Central memory CD4-positive, alpha-beta T cell (primary cell): ENCODE measurements at regions not wholly inside any gene's neighbourhood (a gene's known extent, or its start where the extent isn't known, plus 50 kb on each side); places are given as distances from the start of the nearest gene placed in this dataset.

Experiments used
- DNase-seq: peaks from one replicate; pipeline ENCODE4 v3.0.0; 2022

DNA sequence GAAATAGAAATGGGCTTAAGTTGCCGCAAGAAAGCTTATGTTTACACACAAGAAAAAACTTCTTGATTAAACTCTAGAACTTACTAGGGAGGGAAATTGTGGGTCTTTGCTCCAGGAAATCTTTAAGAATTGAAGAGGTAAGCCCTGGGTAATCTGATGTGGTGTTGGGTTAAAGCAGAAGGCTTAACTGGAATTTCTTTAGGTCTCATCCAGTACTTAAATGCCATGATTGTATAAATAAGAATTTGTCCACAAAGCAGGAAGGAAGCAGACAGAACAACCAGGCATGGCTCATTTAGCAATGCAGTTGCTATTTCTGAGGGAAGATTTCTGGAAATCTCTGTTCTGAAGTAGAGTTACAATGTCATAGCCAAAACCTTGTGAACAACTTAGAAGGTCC is 360.4 kb downstream of the KLF5 start:
- DNase-seq, result no peak

GRCh38 chr13:73417012-73417615 is 358.3 kb downstream of the KLF5 start:
- DNase-seq, result no peak

- DNase-seq, result no peak
Measured at GRCh38 chr13:73416093-73416492, 357.3 kb downstream of the KLF5 start.

DNA sequence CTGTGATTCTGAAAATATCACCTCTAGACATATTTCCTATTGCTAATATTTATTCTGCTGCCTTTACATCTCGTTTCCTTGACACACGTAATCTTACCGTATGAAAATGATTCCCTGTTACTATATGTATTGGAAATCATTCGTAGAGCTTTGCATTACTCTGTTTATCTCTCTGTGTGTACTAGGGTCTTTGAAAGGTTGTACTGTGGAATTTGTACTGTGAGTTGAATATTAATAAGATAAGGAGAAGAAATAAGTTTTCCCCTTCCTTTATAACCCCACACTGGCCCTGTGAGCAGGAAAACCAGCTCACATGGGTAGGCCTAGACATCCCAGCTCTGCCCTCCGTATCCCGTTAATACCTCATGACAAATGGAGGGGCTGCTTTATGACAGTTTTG is 354.9 kb downstream of the KLF5 start:
- no peak for DNase-seq

DNA sequence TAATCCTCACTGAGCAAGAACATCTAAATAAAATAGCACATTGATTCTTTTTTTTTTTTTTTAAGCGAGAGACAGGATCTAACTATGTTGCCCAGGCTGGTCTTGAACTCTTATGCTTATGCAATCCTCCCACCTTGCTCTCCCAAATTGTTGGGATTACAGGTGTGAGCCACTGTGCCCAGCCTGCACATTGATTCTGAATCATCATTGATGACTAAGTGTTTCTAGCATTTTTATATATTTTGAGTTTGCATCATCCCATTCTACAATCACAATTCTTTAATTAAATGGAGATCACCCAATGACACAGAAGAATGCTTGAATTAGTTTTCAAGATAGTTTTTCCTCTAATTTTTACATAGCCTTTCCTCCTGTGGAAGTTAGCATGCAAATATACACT is 354.1 kb downstream of the KLF5 start:
- DNase-seq, result no peak

DNA sequence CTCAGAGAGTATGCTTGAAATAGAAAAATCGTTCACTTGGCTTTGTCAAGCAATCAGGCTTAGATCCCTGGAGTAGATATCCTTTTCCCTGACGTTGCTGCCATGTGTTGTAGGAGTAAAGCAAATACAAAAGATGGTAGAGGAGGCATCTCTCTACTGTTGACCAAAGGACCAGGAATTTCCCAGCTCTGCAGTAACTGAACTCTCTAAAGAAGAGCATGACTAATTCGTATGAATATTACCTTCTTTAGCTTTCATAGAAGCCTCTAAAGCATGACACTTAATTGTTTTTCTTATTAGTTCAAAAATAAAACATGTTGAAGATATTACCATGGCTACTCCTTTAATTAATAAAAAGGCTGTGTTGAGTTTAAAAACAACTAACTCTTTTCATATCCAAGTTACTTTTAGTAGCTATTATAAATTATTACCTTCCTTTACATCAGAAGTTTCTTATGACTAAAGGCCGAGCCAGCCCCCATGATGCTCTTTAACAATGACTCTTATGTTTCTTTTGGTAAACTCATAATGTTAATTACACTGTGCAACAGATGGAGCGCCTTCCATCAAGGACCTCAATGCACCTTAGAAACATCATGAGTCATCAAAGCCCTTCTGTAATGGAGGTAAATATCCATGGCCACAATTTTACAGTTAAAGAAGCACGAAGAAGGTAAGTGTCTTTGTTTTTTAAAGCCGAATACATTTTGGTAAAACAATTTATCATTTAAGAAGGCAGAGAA is 352.4 kb downstream of the KLF5 start:
- no peak for DNase-seq

GRCh38 chr13:73406454-73406853 is 347.6 kb downstream of the KLF5 start:
- no peak for DNase-seq

GRCh38 chr13:73404581-73404980 is 345.8 kb downstream of the KLF5 start:
- no peak for DNase-seq

DNA sequence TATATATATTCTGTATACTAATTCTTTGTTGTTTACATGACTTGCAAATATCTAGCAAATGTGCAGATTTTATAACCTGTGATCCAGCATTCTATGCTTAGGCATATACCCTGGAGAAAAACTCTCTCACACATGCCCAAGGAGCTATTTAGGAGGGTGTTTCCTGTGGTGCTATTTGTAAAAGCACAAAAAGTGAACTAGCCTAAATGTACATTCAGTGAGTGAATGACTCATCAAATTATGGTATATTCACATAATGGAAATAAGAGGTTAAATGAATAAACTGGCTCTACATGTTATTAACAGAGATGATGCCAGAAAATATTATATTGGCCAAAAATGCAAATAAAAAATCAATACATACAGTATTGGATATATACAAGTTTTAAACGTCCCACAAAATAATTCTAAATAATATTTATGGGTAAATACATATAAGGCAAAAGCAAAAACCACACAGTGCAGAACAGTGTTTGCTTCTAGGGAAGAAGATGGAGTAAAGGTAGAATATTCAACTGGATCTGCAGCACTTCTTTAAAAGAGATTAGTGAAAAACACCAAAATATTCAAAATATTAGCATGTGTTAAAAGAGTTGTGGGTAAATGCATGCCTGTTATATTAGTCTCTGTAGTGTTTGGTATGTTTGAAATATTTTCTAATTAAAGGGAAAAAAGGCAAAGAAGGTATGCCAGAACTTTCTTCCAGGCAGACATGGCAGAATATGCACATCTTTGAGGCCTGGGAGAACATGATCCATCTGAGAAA is 344.7 kb downstream of the KLF5 start:
- no peak for DNase-seq

- no peak for DNase-seq
Measured at GRCh38 chr13:73401769-73402168, 343.0 kb downstream of the KLF5 start.

DNA sequence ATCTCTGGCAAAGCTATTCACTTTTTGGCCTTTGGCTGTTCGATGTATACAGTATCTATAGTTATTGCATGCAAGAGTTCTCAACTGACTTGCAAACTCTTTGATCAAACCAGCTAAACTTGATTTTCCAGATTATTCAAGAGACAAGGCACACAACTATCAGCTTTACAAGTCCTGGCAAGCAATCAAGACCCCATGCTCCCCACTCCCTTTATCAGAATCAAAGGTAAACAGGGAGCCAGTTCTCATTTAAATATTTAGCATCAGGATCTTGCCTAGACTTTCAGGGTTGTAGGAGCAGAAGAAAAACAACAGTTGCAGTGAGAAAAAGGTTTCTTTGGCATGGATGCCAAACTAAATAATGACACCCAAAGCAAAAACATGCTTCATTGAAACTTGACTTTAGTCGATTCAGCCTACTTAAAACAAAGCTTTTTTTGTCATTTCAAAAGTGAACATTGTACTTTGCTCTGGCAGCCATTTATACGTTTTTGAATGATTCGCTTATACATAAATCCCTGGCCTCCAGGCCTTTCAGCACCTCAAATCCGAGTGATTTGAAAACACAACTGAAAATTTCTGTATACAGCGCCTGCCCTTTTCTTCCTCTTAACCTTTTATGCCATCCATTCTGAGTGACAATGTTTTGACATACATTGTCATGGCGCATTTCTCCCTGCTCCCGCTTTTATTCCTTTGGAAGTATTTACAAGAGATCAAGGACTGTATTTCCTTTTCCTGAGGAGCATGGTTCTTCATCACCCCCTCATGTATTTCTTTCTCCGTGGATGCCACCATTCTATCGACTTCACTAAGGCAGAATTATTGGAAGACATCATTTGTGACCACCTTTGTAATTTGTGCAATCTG is 340.8 kb downstream of the KLF5 start:
- DNase-seq, result no peak

DNA sequence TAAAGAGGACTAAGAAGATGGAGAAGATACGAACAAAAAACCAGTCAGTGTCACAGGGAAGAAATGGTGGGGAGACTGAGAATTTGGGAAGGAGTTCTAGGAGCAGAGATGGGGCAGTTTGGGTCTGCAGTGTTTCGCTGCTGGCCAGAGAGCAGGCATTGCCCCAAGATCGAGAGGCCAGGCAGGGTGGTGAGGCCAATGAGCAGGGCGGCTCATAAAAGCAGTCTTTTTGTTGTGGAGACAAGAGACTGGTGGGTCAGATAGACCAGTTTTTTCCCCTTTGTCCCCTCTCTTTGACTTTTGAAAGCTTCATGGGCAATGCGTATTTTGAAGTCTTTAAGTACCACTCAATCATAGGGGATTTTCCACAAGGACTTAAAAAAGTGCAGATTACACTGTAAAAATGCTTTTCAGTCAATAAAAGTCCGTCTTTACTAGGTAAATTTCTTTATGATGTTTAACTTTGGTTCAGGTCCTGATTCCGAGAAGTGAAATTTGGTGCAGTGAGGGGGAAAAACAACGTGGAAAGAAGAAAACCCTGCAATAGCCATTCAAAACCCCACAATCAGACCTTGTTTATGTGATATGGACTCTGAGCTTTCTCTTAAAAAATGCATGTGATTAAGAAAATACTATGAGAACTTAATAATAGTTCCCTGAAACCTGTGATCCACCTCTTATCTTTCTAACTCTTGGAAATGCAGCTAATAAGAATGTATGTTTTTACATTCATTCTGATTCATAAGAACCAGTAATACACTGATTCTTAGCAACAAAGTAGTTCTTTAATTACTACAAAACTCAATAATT is 338.9 kb downstream of the KLF5 start:
- no peak for DNase-seq

DNA sequence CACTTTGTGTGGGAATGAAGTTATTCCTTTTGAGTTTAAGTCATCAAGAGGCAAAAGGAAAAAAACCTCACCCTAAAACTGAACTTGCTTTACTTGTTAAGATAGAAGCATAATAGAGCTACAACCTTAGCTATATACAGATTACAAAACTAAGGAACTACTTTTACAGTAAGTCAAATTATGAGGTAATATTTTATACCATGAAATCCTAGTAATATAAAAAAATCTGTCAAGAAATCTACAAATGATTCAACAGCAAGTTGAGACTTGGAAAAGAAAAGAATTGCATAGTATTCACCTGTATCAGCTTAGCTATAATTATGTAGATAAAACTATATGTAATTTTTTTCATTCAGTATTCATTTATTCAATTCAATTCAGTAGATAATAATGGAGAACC is 335.3 kb downstream of the KLF5 start:
- DNase-seq, result no peak

GRCh38 chr13:73390100-73390499 is 331.3 kb downstream of the KLF5 start:
- DNase-seq, result no peak

- no peak for DNase-seq
Measured at GRCh38 chr13:73388586-73388985, 329.8 kb downstream of the KLF5 start.

GRCh38 chr13:73387318-73387717 is 328.5 kb downstream of the KLF5 start:
- no peak for DNase-seq

DNA sequence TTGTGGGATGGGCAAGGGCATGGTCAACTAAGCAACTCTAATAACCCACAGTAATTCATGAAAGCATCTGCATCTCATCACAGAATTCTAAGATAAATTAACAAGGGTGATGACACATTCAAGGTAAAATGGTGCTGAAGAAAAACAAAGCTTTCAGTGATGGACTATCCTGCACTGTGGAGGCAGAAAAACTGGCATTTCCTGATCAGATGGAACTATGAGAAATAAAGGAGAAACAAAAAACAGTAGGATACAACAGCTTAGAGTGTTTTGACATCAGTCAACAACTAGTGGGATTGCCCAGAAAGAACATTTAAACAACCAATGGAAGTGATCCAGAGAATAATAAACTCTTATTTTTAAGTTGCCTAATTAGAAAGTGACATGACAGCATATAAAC is 327.0 kb downstream of the KLF5 start:
- DNase-seq, result no peak

- no peak for DNase-seq
Measured at GRCh38 chr13:73372666-73373627, 314.1 kb downstream of the KLF5 start.

DNA sequence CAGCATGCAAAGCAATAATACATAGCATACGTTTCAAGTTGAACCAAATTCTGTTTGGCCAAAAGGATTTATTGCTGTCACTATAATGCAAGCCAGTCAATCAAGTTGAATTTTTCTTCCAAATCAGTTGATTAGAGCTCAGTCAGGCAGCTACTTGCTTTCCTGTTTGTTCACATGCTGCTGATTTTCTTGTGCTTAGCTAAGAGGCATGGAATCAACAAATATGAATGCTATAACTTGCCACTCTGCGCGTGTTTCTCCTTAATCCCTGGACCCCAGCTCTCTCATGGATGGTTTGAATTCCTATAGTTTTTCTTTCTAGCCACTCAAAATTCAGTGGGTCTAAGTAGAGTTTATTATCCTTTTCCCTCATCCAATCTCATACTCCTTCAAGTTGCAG is 311.3 kb downstream of the KLF5 start:
- DNase-seq, result no peak

GRCh38 chr13:73369095-73369494 is 310.3 kb downstream of the KLF5 start:
- DNase-seq, result no peak

GRCh38 chr13:73368608-73369007 is 309.8 kb downstream of the KLF5 start:
- no peak for DNase-seq
